Thoracic aorta (tissue), 2 donors: ENCODE measurements at regions not wholly inside any gene's neighbourhood (a gene's known extent, or its start where the extent isn't known, plus 50 kb on each side); places are given as distances from the start of the nearest gene placed in this dataset.
"Not testable (repeated sequence)": the region's sequence is repeated elsewhere in the genome, so short reads cannot be mapped to it uniquely, and the experiment has no call there.

ENCODE experiments used
- ATAC-seq: fragments of 150-250 bp; one replicate; pipeline ENCODE4 v1.8.0; 2017; ENCODE audit warnings: low read depth; ENCODE audit not compliant: insufficient number of reproducible peaks, low FRiP score
- DNase-seq: peaks from one replicate; pipeline ENCODE4 v3.0.0-alpha.2; 2020; ENCODE audit warnings: low spot score
- H3K27ac ChIP-seq, 2 donors: fragments of 200-600 bp; sonication (generic); 1 replicate in 1 of 2; 2 replicates in 1 of 2; pipeline ENCODE4 v1.5.1; 2016; ENCODE audit warnings: mild to moderate bottlenecking in 2 of 2, moderate library complexity in 2 of 2
- H3K27me3 ChIP-seq: fragments of 200-600 bp; sonication (generic); replicated peaks from 2 replicates; pipeline ENCODE4 v1.6.0; 2016; ENCODE audit warnings: mild to moderate bottlenecking; ENCODE audit not compliant: insufficient read depth
- H3K36me3 ChIP-seq: fragments of 200-600 bp; sonication (generic); one replicate; pipeline ENCODE4 v1.5.1; 2016
- H3K4me1 ChIP-seq, 2 donors: fragments of 200-600 bp; sonication (generic); 1 replicate in 1 of 2; 2 replicates in 1 of 2; pipeline versions ENCODE4 v1.5.1 to v1.6.0; 2016; ENCODE audit warnings: low read depth in 2 of 2, mild to moderate bottlenecking in 1 of 2; ENCODE audit not compliant: control insufficient read depth in 1 of 2
- H3K4me3 ChIP-seq: fragments of 200-600 bp; sonication (generic); 2 replicates; pipeline ENCODE4 v1.5.1; 2016; ENCODE audit warnings: mild to moderate bottlenecking
- H3K9me3 ChIP-seq: fragments of 200-600 bp; sonication (generic); 2 replicates; pipeline ENCODE4 v1.5.1; 2016
- CTCF ChIP-seq: fragments of 200-600 bp; sonication (generic); IDR thresholded peaks from one replicate; pipeline ENCODE4 v1.5.1; 2019; ENCODE audit warnings: antibody characterized with exemption

- TF ChIP-seq CTCF: no peak
- no peak overlapping the region for H3K27ac ChIP-seq
- no peaks in the 10 kb centered on the region for H3K9me3 ChIP-seq
- H3K4me3 ChIP-seq: no peak overlapping the region
- ATAC-seq: no peak
- no peaks in the 10 kb centered on the region for H3K4me1 ChIP-seq
- H3K36me3 ChIP-seq: no peaks in the 10 kb centered on the region
- no peak for DNase-seq
- H3K27me3 ChIP-seq: no peaks in the 10 kb centered on the region
Measured at GRCh38 chr6:119499797-119500196, 150.2 kb upstream of the MAN1A1 start.

GRCh38 chr6:119497988-119498727 lies 148.6 kb upstream of the MAN1A1 start:
- H3K9me3 ChIP-seq: no peaks in the 10 kb centered on the region
- DNase-seq: no peak
- no peaks in the 10 kb centered on the region for H3K36me3 ChIP-seq
- H3K27ac ChIP-seq: no peak overlapping the region
- no peak overlapping the region for H3K4me3 ChIP-seq
- no peak for TF ChIP-seq CTCF
- no peaks in the 10 kb centered on the region for H3K4me1 ChIP-seq
- ATAC-seq: no peak
- H3K27me3 ChIP-seq: no peaks in the 10 kb centered on the region

GRCh38 chr6:119495230-119495683 lies 145.7 kb upstream of the MAN1A1 start:
- Histone ChIP-seq H3K4me3 (no peak overlapping the region), H3K36me3 (no peaks in the 10 kb centered on the region), H3K4me1 (no peaks in the 10 kb centered on the region), H3K27ac (no peak overlapping the region), H3K27me3 (no peaks in the 10 kb centered on the region), H3K9me3 (peaks cover 9% of the 10 kb centered on the region)
- no peak for ATAC-seq
- no peak for DNase-seq
- TF ChIP-seq CTCF: no peak

- TF ChIP-seq CTCF: no peak
- peaks cover 9% of the 10 kb centered on the region for H3K9me3 ChIP-seq
- no peaks in the 10 kb centered on the region for H3K36me3 ChIP-seq
- DNase-seq: no peak
- no peak overlapping the region for H3K27ac ChIP-seq
- no peak overlapping the region for H3K4me3 ChIP-seq
- H3K27me3 ChIP-seq: no peaks in the 10 kb centered on the region
- H3K4me1 ChIP-seq: no peaks in the 10 kb centered on the region
- ATAC-seq: no peak
Measured at GRCh38 chr6:119493980-119494379, 144.4 kb upstream of the MAN1A1 start.

GRCh38 chr6:119491112-119491511 lies 141.6 kb upstream of the MAN1A1 start:
- not testable (repeated sequence) for H3K9me3 ChIP-seq, DNase-seq, H3K27ac ChIP-seq, ATAC-seq, H3K27me3 ChIP-seq, H3K36me3 ChIP-seq, H3K4me1 ChIP-seq, H3K4me3 ChIP-seq

GRCh38 chr6:119490050-119490449 lies 140.5 kb upstream of the MAN1A1 start:
- not testable (repeated sequence) for H3K27me3 ChIP-seq, ATAC-seq, DNase-seq

More at GRCh38 chr6:119490050-119490449, 140.5 kb upstream of the MAN1A1 start:
- not testable (repeated sequence) for H3K4me3 ChIP-seq, H3K36me3 ChIP-seq, H3K4me1 ChIP-seq, H3K27ac ChIP-seq, H3K9me3 ChIP-seq
